Activated CD8-positive, alpha-beta T cell treated with anti-CD3 and anti-CD28 coated beads for 36 hours (primary cell): ENCODE measurements at regions not wholly inside any gene's neighbourhood (a gene's known extent, or its start where the extent isn't known, plus 50 kb on each side); places are given as distances from the start of the nearest gene placed in this dataset.

Experiments used
- ATAC-seq: fragments of 200-7000 bp; cut with Tn5 transposase; one replicate; pipeline ENCODE4 v1.10.0; 2021; ENCODE audit warnings: mild to moderate bottlenecking, moderate library complexity
- CTCF ChIA-PET: fragments of 350-600 bp; sonication (Branson Sonifier 250); formaldehyde crosslinking; loops from one replicate; lab custom pipeline; 2021; ENCODE audit warnings: antibody characterized with exemption; lab: Charles Lee
- POLR2A ChIA-PET: fragments of 350-600 bp; sonication (Branson Sonifier 250); formaldehyde crosslinking; loops from one replicate; lab custom pipeline; 2021; ENCODE audit warnings: antibody characterized with exemption; lab: Charles Lee
- DNase-seq: peaks from one replicate; pipeline ENCODE4 v3.0.0-alpha.2; 2020
- H3K27ac Mint-ChIP-seq: one replicate; pipeline ENCODE4 v1.8.0; 2021; ENCODE audit warnings: mild to moderate bottlenecking, mixed read lengths
- H3K27me3 Mint-ChIP-seq: one replicate; pipeline ENCODE4 v1.8.0; 2021; ENCODE audit warnings: mixed read lengths
- H3K36me3 Mint-ChIP-seq: one replicate; pipeline ENCODE4 v1.8.0; 2021; ENCODE audit warnings: low read depth, mixed read lengths
- H3K4me1 Mint-ChIP-seq: one replicate; pipeline ENCODE4 v1.8.0; 2021; ENCODE audit warnings: low read depth, mixed read lengths
- H3K4me3 Mint-ChIP-seq: one replicate; pipeline ENCODE4 v1.8.0; 2021; ENCODE audit warnings: mild to moderate bottlenecking, moderate library complexity, mixed read lengths
- H3K9me3 Mint-ChIP-seq: one replicate; pipeline ENCODE4 v1.8.0; 2021; ENCODE audit warnings: mixed read lengths
- CTCF ChIP-seq: fragments of 200-600 bp; IDR thresholded peaks from one replicate; pipeline ENCODE4 v1.8.0; 2022; ENCODE audit warnings: antibody characterized with exemption, mild to moderate bottlenecking
- intact Hi-C: fragments of 100-400 bp; cut with micrococcal nuclease; formaldehyde crosslinking; loops from one replicate; pipeline ENCODE4 v1.10.0; 2022

GRCh38 chr5:142432369-142432863, 107.6 kb upstream of the SPRY4 start:
- Mint-ChIP-seq H3K27ac (peak overlapping the region; percentile 90), H3K27me3 (no peaks in the 10 kb centered on the region), H3K4me1 (peaks cover 29% of the 10 kb centered on the region), H3K4me3 (peak overlapping the region; percentile 59), H3K9me3 (no peaks in the 10 kb centered on the region), H3K36me3 (no peaks in the 10 kb centered on the region)
- intact Hi-C loops = no loop called here
- CTCF ChIA-PET = interaction anchor here (1.5 kb wide), 1 partner anchor 10 kb away, joined by 5 read pairs; no protein-coding TSS in a partner anchor
- no peak for TF ChIP-seq CTCF
- ATAC-seq (peak; percentile 81), DNase-seq (peak; percentile 63)
- POLR2A ChIA-PET = interaction anchor here (0.6 to 1.8 kb wide), 3 partner anchors 10 to 407 kb away, joined by 3 to 6 read pairs (median 4); no protein-coding TSS in a partner anchor

- no peak for TF ChIP-seq CTCF
- peaks cover 45% of the 10 kb centered on the region for H3K4me1 Mint-ChIP-seq
- intact Hi-C loops = no loop called here
- no peaks in the 10 kb centered on the region for H3K36me3 Mint-ChIP-seq
- no peak for ATAC-seq
- H3K27ac Mint-ChIP-seq = no peak overlapping the region
- DNase-seq = no peak
- peaks cover 11% of the 10 kb centered on the region for H3K9me3 Mint-ChIP-seq
- ChIA-PET POLR2A (no interaction called here), CTCF (interaction anchor here (0.6 to 1.0 kb wide), 3 partner anchors 15 to 284 kb away, joined by 3 read pairs; no protein-coding TSS in a partner anchor)
- H3K4me3 Mint-ChIP-seq = no peak overlapping the region
- no peaks in the 10 kb centered on the region for H3K27me3 Mint-ChIP-seq
Measured at GRCh38 chr5:142428773-142429473, 104.1 kb upstream of the SPRY4 start.

GRCh38 chr5:142428036-142428772, 103.4 kb upstream of the SPRY4 start:
- intact Hi-C loops = no loop called here
- peaks cover 11% of the 10 kb centered on the region for H3K9me3 Mint-ChIP-seq

GRCh38 chr5:142427529-142427928, 102.7 kb upstream of the SPRY4 start:
- no peak for TF ChIP-seq CTCF
- H3K27ac Mint-ChIP-seq = no peak overlapping the region
- peaks cover 31% of the 10 kb centered on the region for H3K4me1 Mint-ChIP-seq
- H3K4me3 Mint-ChIP-seq = no peak overlapping the region
- intact Hi-C loops = no loop called here
- no peak for DNase-seq
- no peaks in the 10 kb centered on the region for H3K27me3 Mint-ChIP-seq
- peaks cover 11% of the 10 kb centered on the region for H3K9me3 Mint-ChIP-seq
- no peak for ATAC-seq
- CTCF ChIA-PET = no interaction called here
- H3K36me3 Mint-ChIP-seq = no peaks in the 10 kb centered on the region
- POLR2A ChIA-PET = no interaction called here

More at GRCh38 chr5:142428036-142428772, 103.4 kb upstream of the SPRY4 start:
- H3K4me3 Mint-ChIP-seq = no peak overlapping the region
- DNase-seq (no peak), ATAC-seq (no peak)
- no peaks in the 10 kb centered on the region for H3K36me3 Mint-ChIP-seq
- peaks cover 38% of the 10 kb centered on the region for H3K4me1 Mint-ChIP-seq
- no peak overlapping the region for H3K27ac Mint-ChIP-seq
- ChIA-PET CTCF (interaction anchor here (0.6 kb wide), 1 partner anchor 285 kb away, joined by 3 read pairs; no protein-coding TSS in a partner anchor), POLR2A (no interaction called here)
- no peaks in the 10 kb centered on the region for H3K27me3 Mint-ChIP-seq
- TF ChIP-seq CTCF = no peak

- Mint-ChIP-seq H3K36me3 (no peaks in the 10 kb centered on the region), H3K9me3 (peaks cover 11% of the 10 kb centered on the region), H3K4me3 (no peak overlapping the region), H3K27ac (no peak overlapping the region), H3K27me3 (no peaks in the 10 kb centered on the region), H3K4me1 (peaks cover 26% of the 10 kb centered on the region)
- no peak for ATAC-seq
- TF ChIP-seq CTCF = no peak
- intact Hi-C loops = no loop called here
- DNase-seq = no peak
- ChIA-PET POLR2A (no interaction called here), CTCF (no interaction called here)
Measured at GRCh38 chr5:142427015-142427364, 102.2 kb upstream of the SPRY4 start.
